Neuronal stem cell (in vitro differentiated cells): ENCODE measurements at regions not wholly inside any gene's neighbourhood (a gene's known extent, or its start where the extent isn't known, plus 50 kb on each side); places are given as distances from the start of the nearest gene placed in this dataset.

ENCODE experiments used
- DNase-seq: peaks from one replicate; pipeline ENCODE4 v3.0.0-alpha.2; 2013; ENCODE audit warnings: low spot score
- H2AFZ ChIP-seq: one replicate; pipeline ENCODE4 v1.6.1; 2013; ENCODE audit warnings: mild to moderate bottlenecking, low read length, inconsistent platforms
- H2AK5ac ChIP-seq: 2 replicates; pipeline ENCODE4 v1.6.1; 2013; ENCODE audit warnings: low read depth, mild to moderate bottlenecking, inconsistent platforms, low read length, moderate library complexity, mixed read lengths
- H2BK120ac ChIP-seq: 2 replicates; pipeline ENCODE4 v1.6.1; 2013; ENCODE audit warnings: low read depth, mild to moderate bottlenecking, inconsistent platforms, low read length, moderate library complexity, mixed read lengths
- H2BK12ac ChIP-seq: one replicate; pipeline ENCODE4 v1.6.1; 2013; ENCODE audit warnings: low read length, inconsistent platforms
- H2BK15ac ChIP-seq: 2 replicates; pipeline ENCODE4 v1.6.1; 2013; ENCODE audit warnings: mild to moderate bottlenecking, low read length, inconsistent platforms, mixed read lengths
- H2BK5ac ChIP-seq: one replicate; pipeline ENCODE4 v1.6.1; 2013; ENCODE audit warnings: inconsistent platforms, mild to moderate bottlenecking, low read length, moderate library complexity
- H3K14ac ChIP-seq: one replicate; pipeline ENCODE4 v1.6.1; 2013; ENCODE audit warnings: low read length, inconsistent platforms
- H3K18ac ChIP-seq: 2 replicates; pipeline ENCODE4 v1.6.1; 2013; ENCODE audit warnings: low read length, inconsistent platforms
- H3K23ac ChIP-seq: 2 replicates; pipeline ENCODE4 v1.6.1; 2013; ENCODE audit warnings: low read depth, mild to moderate bottlenecking, mixed read lengths, low read length, inconsistent platforms; ENCODE audit not compliant: poor library complexity
- H3K27ac ChIP-seq: replicated peaks from 3 replicates; pipeline ENCODE4 v1.5.1; 2013; ENCODE audit warnings: low read length, inconsistent platforms
- H3K27me3 ChIP-seq, 3 experiments: 2 replicates each; pipeline ENCODE4 v1.6.1; 2013; ENCODE audit warnings: low read length in 3 of 3, mild to moderate bottlenecking in 2 of 3, inconsistent platforms in 1 of 3, low read depth in 1 of 3, mixed read lengths in 1 of 3, moderate library complexity in 1 of 3; ENCODE audit not compliant: control insufficient read depth in 3 of 3, insufficient read depth in 3 of 3
- H3K36me3 ChIP-seq, 2 donors: replicated peaks in 1 of 2; 2 replicates each; pipeline ENCODE4 v1.6.1; 2013; ENCODE audit warnings: low read length in 2 of 2; ENCODE audit not compliant: control insufficient read depth in 2 of 2, insufficient read depth in 2 of 2
- H3K4ac ChIP-seq: 2 replicates; pipeline ENCODE4 v1.6.1; 2013; ENCODE audit warnings: inconsistent platforms, mild to moderate bottlenecking, low read length, moderate library complexity
- H3K4me1 ChIP-seq, 2 donors: 1 replicate in 1 of 2; 2 replicates in 1 of 2; pipeline ENCODE4 v1.6.1; 2013; ENCODE audit warnings: low read length in 2 of 2, low read depth in 1 of 2; ENCODE audit not compliant: control insufficient read depth in 2 of 2, insufficient read depth in 1 of 2
- H3K4me2 ChIP-seq: one replicate; pipeline ENCODE4 v1.6.1; 2013; ENCODE audit warnings: mild to moderate bottlenecking, low read length, inconsistent platforms; ENCODE audit not compliant: insufficient read depth, poor library complexity, severe bottlenecking
- H3K4me3 ChIP-seq, 2 donors: 2 replicates each; pipeline ENCODE4 v1.5.1; 2013; ENCODE audit warnings: low read length in 2 of 2, mild to moderate bottlenecking in 2 of 2, inconsistent platforms in 1 of 2, moderate library complexity in 1 of 2
- H3K79me1 ChIP-seq: one replicate; pipeline ENCODE4 v1.6.1; 2013; ENCODE audit warnings: low read depth, mild to moderate bottlenecking, inconsistent platforms, low read length, moderate library complexity
- H3K9ac ChIP-seq: one replicate; pipeline ENCODE4 v1.6.1; 2013; ENCODE audit warnings: mild to moderate bottlenecking, low read depth, low read length, inconsistent platforms; ENCODE audit not compliant: poor library complexity
- H3K9me3 ChIP-seq, 2 donors: replicated peaks in 1 of 2; 2 replicates each; pipeline versions ENCODE3 to v1.6.1; 2013; ENCODE audit warnings: low read length in 2 of 2, mild to moderate bottlenecking in 2 of 2, inconsistent platforms in 1 of 2, low read depth in 1 of 2, mixed read lengths in 1 of 2, moderate library complexity in 1 of 2; ENCODE audit not compliant: control insufficient read depth in 2 of 2, insufficient read depth in 1 of 2
- H4K8ac ChIP-seq: one replicate; pipeline ENCODE4 v1.6.1; 2013; ENCODE audit warnings: low read depth, mild to moderate bottlenecking, inconsistent platforms, low read length, moderate library complexity
- H4K91ac ChIP-seq: one replicate; pipeline ENCODE4 v1.6.1; 2013; ENCODE audit warnings: low read length, low read depth, mild to moderate bottlenecking, inconsistent platforms; ENCODE audit not compliant: poor library complexity
- WGBS, 2 donors: extraction: QIAGEN DNeasy Blood & Tissue Kit; methylation state at CpG; one replicate each; pipeline ENCODE4 v1.1.7; 2013; ENCODE audit warnings: missing lambda C conversion rate in 2 of 2, mixed read lengths in 1 of 2; ENCODE audit not compliant: insufficient read length in 2 of 2, insufficient replicate concordance in 1 of 2; ENCODE audit errors: extremely low coverage in 2 of 2; 5-methylcytosine and 5-hydroxymethylcytosine counted together

- no peaks in the 10 kb centered on the region for H3K79me1 ChIP-seq
- no peak overlapping the region for H2BK15ac ChIP-seq
- H3K4me2 ChIP-seq = no peak overlapping the region
- no peak overlapping the region for H4K8ac ChIP-seq
- H3K18ac ChIP-seq = no peak overlapping the region
- no peak overlapping the region for H2AK5ac ChIP-seq
- no peak overlapping the region for H4K91ac ChIP-seq
- no peak overlapping the region for H3K27ac ChIP-seq
- no peaks in the 10 kb centered on the region for H3K36me3 ChIP-seq
- H2BK5ac ChIP-seq = no peak overlapping the region
- no peak overlapping the region for H2BK120ac ChIP-seq
- WGBS, 2 donors = no CpG with 5 or more reads among the region's 4 CpGs
- H3K4me3 ChIP-seq = no peak overlapping the region
- H3K4ac ChIP-seq = no peak overlapping the region
- no peak for DNase-seq
- no peaks in the 10 kb centered on the region for H3K27me3 ChIP-seq
- H3K23ac ChIP-seq = no peak overlapping the region
- H2BK12ac ChIP-seq = no peak overlapping the region
- no peak overlapping the region for H3K9ac ChIP-seq
- H2AFZ ChIP-seq = no peak overlapping the region
- H3K4me1 ChIP-seq = no peaks in the 10 kb centered on the region
- H3K14ac ChIP-seq = no peak overlapping the region
- H3K9me3 ChIP-seq = no peaks in the 10 kb centered on the region
Observed at GRCh38 chr2:195029804-195030654, 627.0 kb upstream of the SLC39A10 start.

- H3K9ac ChIP-seq = no peak overlapping the region
- no peak for DNase-seq
- no peak overlapping the region for H3K18ac ChIP-seq
- H3K4ac ChIP-seq = no peak overlapping the region
- no peak overlapping the region for H2BK5ac ChIP-seq
- no peak overlapping the region for H4K91ac ChIP-seq
- no peak overlapping the region for H3K4me2 ChIP-seq
- no peak overlapping the region for H3K14ac ChIP-seq
- H3K9me3 ChIP-seq = no peaks in the 10 kb centered on the region
- H4K8ac ChIP-seq = no peak overlapping the region
- no peak overlapping the region for H2BK15ac ChIP-seq
- no peak overlapping the region for H2AFZ ChIP-seq
- H3K4me1 ChIP-seq = no peaks in the 10 kb centered on the region
- no peaks in the 10 kb centered on the region for H3K27me3 ChIP-seq
- H3K4me3 ChIP-seq = no peak overlapping the region
- H3K36me3 ChIP-seq = no peaks in the 10 kb centered on the region
- H2BK120ac ChIP-seq = no peak overlapping the region
- no CpG with 5 or more reads among the region's 4 CpGs for whole genome bisulfite sequencing, 2 donors
- H2BK12ac ChIP-seq = no peak overlapping the region
- no peaks in the 10 kb centered on the region for H3K79me1 ChIP-seq
- no peak overlapping the region for H3K23ac ChIP-seq
- no peak overlapping the region for H3K27ac ChIP-seq
- no peak overlapping the region for H2AK5ac ChIP-seq
Observed at GRCh38 chr2:195027947-195028346, 629.1 kb upstream of the SLC39A10 start.

DNA sequence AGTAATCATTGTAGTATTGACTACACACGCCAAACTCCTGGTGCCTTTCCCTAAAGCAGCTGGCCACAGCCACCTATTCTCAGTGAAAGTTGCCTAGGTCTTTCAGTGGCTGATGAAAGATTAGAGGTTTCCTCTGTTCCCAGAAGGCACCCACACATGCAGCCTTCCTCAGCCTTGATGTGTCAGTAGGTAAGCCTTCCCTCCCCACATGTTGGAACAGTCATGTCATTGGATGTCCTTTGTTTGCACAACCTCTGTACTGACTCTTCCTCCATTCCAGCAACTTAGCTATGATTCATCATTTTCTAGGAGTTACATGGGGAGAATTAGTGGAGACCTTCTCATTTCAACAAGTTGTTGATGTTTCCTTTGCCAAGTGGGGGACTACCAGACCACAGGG is 630.8 kb upstream of the SLC39A10 start:
- Histone ChIP-seq H2BK15ac (no peak overlapping the region), H3K9me3 (no peaks in the 10 kb centered on the region), H4K8ac (no peak overlapping the region), H3K36me3 (no peaks in the 10 kb centered on the region), H2BK120ac (no peak overlapping the region), H3K14ac (no peak overlapping the region), H3K27me3 (no peaks in the 10 kb centered on the region), H4K91ac (no peak overlapping the region), H2AFZ (no peak overlapping the region), H2AK5ac (no peak overlapping the region), H3K4me2 (no peak overlapping the region), H3K4me3 (no peak overlapping the region), H3K4me1 (no peaks in the 10 kb centered on the region), H3K18ac (no peak overlapping the region), H2BK12ac (no peak overlapping the region), H2BK5ac (no peak overlapping the region), H3K27ac (no peak overlapping the region), H3K9ac (no peak overlapping the region), H3K4ac (no peak overlapping the region), H3K79me1 (no peaks in the 10 kb centered on the region), H3K23ac (no peak overlapping the region)
- no peak for DNase-seq
- WGBS, 2 donors = no CpG with 5 or more reads among the region's 1 CpG

GRCh38 chr2:195022508-195022830 is 634.6 kb upstream of the SLC39A10 start:
- Histone ChIP-seq H3K27ac (no peak overlapping the region), H3K79me1 (no peaks in the 10 kb centered on the region), H4K8ac (no peak overlapping the region)

More at GRCh38 chr2:195022508-195022830, 634.6 kb upstream of the SLC39A10 start:
- no peak for DNase-seq
- H3K14ac ChIP-seq = no peak overlapping the region
- H3K23ac ChIP-seq = no peak overlapping the region
- H2BK120ac ChIP-seq = no peak overlapping the region
- no peaks in the 10 kb centered on the region for H3K4me1 ChIP-seq
- H3K36me3 ChIP-seq = no peaks in the 10 kb centered on the region
- no peak overlapping the region for H3K9ac ChIP-seq
- H2BK5ac ChIP-seq = no peak overlapping the region
- H3K4me2 ChIP-seq = no peak overlapping the region
- no peak overlapping the region for H3K18ac ChIP-seq
- H2BK15ac ChIP-seq = no peak overlapping the region
- no peak overlapping the region for H4K91ac ChIP-seq
- H3K4me3 ChIP-seq = no peak overlapping the region
- no CpG with 5 or more reads among the region's 4 CpGs for WGBS, 2 donors
- H3K4ac ChIP-seq = no peak overlapping the region
- H2AFZ ChIP-seq = no peak overlapping the region
- no peak overlapping the region for H2BK12ac ChIP-seq
- no peak overlapping the region for H2AK5ac ChIP-seq
- no peaks in the 10 kb centered on the region for H3K27me3 ChIP-seq
- H3K9me3 ChIP-seq = no peaks in the 10 kb centered on the region
